ENCODE measurements at regions not wholly inside any gene's neighbourhood (a gene's known extent, or its start where the extent isn't known, plus 50 kb on each side); places are given as distances from the start of the nearest gene placed in this dataset.
"Not testable (repeated sequence)": the region's sequence is repeated elsewhere in the genome, so short reads cannot be mapped to it uniquely, and the experiment has no call there.

DNA sequence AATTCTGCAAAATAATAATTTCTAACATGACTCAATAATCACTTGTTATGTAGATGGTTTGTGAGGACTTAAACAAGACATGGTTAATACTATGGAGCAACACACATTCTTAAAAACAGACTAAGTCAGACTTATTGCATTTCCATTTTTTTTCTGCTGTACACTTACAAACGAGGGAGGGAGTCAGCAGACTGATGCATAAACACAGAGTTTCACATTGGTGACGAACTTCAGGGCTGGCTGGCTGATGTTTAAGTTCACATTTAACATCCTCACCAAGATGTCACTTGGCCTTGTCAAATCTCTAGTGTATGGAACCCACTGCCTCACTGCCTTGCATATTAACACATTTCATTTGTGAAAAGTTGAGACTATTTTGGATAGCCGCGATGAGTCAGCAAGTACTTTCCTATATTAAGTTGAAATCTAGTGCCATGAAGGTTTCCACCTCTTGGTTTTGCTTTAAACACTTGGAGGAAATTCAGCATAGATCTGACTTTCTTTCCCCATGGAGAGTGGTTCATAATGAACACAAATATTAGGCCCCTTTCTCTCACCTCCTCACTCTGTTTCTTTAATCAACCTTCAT lies 337.5 kb upstream of the RUNX1 start:
- TF ChIP-seq CTCF (IDR thresholded peaks at IDR 0.05) = no peak
- no peak for ATAC-seq (ENCODE audit: low FRiP score)
- no peak for DNase-seq (ENCODE audit: low spot score)

GRCh38 chr21:35384375-35384774 lies 335.3 kb upstream of the RUNX1 start:
- no peak for TF ChIP-seq CTCF (IDR thresholded peaks at IDR 0.05)
- ATAC-seq (ENCODE audit: low FRiP score) (peak; percentile 77), DNase-seq (ENCODE audit: low spot score) (no peak)

- no peak for DNase-seq (ENCODE audit: low spot score)
- ATAC-seq (ENCODE audit: low FRiP score) = no peak
- no peak for TF ChIP-seq CTCF (IDR thresholded peaks at IDR 0.05)
Measured at GRCh38 chr21:35382696-35383095, 333.6 kb upstream of the RUNX1 start.

DNA sequence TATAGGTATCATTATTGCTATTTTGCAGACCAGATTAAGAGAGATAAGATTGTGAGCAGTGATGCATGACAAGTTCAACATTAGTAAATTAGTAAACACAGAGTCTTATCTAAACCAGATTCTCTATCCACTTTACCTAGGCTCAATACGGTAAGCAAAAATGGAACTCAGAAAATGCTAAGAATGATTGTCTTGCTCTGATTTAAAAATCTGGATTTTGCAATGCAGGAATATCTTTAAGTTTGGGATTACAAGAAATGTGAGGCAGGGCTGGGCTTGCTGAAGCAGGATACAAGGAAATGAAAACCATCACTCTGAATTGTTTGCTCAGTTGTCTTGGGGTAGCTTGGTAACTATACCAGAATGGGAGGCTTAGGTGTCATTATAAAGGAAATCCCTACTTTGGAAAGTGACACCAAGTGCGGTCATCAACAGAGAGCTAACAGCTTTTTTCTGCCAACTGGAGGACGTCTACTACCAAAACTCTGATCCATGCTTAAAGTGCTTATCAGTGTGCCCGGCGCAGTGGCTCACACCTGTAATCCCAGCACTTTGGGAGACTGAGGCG lies 332.7 kb upstream of the RUNX1 start:
- no peak for TF ChIP-seq CTCF (IDR thresholded peaks at IDR 0.05)
- DNase-seq (ENCODE audit: low spot score) (no peak), ATAC-seq (ENCODE audit: low FRiP score) (no peak)

DNA sequence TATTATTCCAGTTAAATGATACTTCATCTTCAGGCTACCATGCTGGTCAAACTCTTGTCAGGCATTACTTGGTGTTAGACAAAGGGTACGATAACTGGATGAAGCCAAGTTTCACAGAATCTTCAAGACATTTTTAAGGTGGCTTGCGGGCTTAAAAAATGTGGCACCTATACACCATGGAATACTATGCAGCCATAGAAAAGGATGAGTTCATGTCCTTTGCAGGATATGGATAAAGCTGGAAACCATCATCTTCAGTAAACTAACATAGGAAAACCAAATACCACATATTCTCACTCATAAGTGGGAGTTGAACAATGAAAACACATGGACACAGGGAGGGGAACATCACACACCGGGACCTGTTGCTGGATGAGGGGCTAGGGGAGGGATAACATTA lies 331.2 kb upstream of the RUNX1 start:
- not testable (repeated sequence) for ATAC-seq (ENCODE audit: low FRiP score); DNase-seq (ENCODE audit: low spot score)

DNA sequence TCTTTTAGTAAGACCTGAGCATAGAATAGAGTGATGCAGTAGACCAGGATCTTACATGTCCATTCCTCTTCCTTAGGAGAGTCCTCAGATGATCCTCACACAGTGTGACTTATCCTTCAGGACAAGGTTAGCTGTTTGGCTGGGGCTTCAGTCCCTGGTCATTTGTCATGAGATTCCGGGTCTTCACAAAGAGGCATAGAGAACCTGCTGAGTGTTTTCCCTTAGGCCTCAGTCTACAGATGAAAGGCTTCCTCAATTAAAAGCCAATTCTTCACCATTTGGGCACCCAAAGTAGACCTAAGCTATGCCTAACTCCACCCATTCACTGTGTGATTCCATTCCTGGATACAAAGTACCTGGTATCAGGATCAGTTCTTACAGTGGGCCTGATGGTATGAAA lies 329.8 kb upstream of the RUNX1 start:
- TF ChIP-seq CTCF (IDR thresholded peaks at IDR 0.05) = no peak
- ATAC-seq (ENCODE audit: low FRiP score) = no peak
- DNase-seq (ENCODE audit: low spot score) = no peak

DNA sequence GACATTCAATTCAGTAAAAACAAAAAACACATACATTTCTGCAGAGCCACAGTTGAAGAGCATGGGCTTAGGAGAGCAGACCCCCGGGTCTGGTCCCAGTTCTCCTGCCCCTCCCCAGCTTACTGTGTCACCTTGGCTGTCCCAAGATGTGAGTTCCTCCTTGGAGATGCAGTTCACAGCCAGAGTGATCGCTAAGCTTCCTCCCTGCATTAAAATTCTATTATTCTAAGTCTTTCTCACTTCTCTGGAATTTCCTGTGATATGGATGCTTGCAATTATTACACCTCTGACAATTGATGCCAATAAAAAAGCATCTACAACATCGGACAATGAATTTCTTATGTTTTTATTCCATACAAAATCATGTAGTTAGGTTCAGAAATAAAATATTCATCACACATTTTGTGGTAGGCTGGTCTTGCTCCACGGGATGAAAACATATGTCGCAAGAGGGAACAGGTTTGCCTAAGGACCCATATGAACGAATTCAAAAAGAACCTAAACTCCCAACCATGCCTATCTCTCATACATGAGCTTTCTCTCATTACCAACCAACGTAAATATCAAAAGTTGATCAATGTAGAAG lies 328.5 kb upstream of the RUNX1 start:
- DNase-seq (ENCODE audit: low spot score) (no peak), ATAC-seq (ENCODE audit: low FRiP score) (no peak)
- no peak for TF ChIP-seq CTCF (IDR thresholded peaks at IDR 0.05)
